ENCODE measurements at regions not wholly inside any gene's neighbourhood (a gene's known extent, or its start where the extent isn't known, plus 50 kb on each side); places are given as distances from the start of the nearest gene placed in this dataset.

GRCh38 chr2:188798159-188798558, 176.0 kb upstream of the COL3A1 start:
- DNase-seq, result no peak
- H2AFZ ChIP-seq (ENCODE audit: insufficient read depth, low read depth, low read length, poor library complexity, severe bottlenecking), result no peak overlapping the region
- TF ChIP-seq CTCF (IDR thresholded peaks at IDR 0.05), result no peak
- H3K79me2 ChIP-seq (ENCODE audit: insufficient read depth, low read length), result no peaks in the 10 kb centered on the region
- Mint-ChIP-seq H3K36me3 (no peaks in the 10 kb centered on the region), H3K4me3 (no peak overlapping the region), H3K9me3 (peaks cover 0 to 20% (median 8%) of the 10 kb centered on the region in 7 donors), H3K27me3 (ENCODE audit: low read depth in 3 of 3) (no peaks in the 10 kb centered on the region), H3K4me1 (no peaks in the 10 kb centered on the region), H3K27ac (no peak overlapping the region)
- no peak overlapping the region for H3K9ac ChIP-seq (ENCODE audit: insufficient read depth, low read length, poor library complexity, severe bottlenecking)
- H3K27me3 ChIP-seq (ENCODE audit: control insufficient read depth in 2 of 2, insufficient read depth in 2 of 2, low read length in 2 of 2), result no peaks in the 10 kb centered on the region
- H4K20me1 ChIP-seq (ENCODE audit: insufficient read depth, low read length), result no peaks in the 10 kb centered on the region
- no peaks in the 10 kb centered on the region for H3K4me1 ChIP-seq (ENCODE audit: control insufficient read depth in 1 of 2, insufficient read depth in 2 of 2, low read length in 2 of 2)
- no peak overlapping the region for H3K4me3 ChIP-seq (replicated peaks in 1 of 3; ENCODE audit: low read depth in 2 of 3, low read length in 3 of 3)
- no peak overlapping the region for H3K27ac ChIP-seq (ENCODE audit: low read depth in 1 of 2, low read length in 2 of 2)
- no peak overlapping the region for H3K4me2 ChIP-seq (replicated peaks; ENCODE audit: extremely low read depth, low read length, poor library complexity, severe bottlenecking)
- intact Hi-C loops (cut with micrococcal nuclease), result no loop called here
- peaks cover 4 to 6% of the 10 kb centered on the region in 2 donors for H3K9me3 ChIP-seq (replicated peaks in 1 of 2; ENCODE audit: control insufficient read depth in 1 of 2, insufficient read depth in 1 of 2, low read length in 2 of 2)
- H3K36me3 ChIP-seq (replicated peaks in 1 of 2; ENCODE audit: control insufficient read depth in 1 of 2, insufficient read depth in 2 of 2, low read length in 2 of 2), result no peaks in the 10 kb centered on the region
- WGBS (ENCODE audit: insufficient coverage), result 83% methylated on average over 1 of the region's 4 CpGs

- H3K9me3 ChIP-seq (replicated peaks in 1 of 2; ENCODE audit: control insufficient read depth in 1 of 2, insufficient read depth in 1 of 2, low read length in 2 of 2), result peaks cover 0 to 4% of the 10 kb centered on the region in 2 donors
- WGBS (ENCODE audit: insufficient coverage), result 80% methylated on average over 1 of the region's 4 CpGs
- H3K27ac ChIP-seq (ENCODE audit: low read depth in 1 of 2, low read length in 2 of 2), result no peak overlapping the region
- DNase-seq, result no peak
- Mint-ChIP-seq H3K4me1 (no peaks in the 10 kb centered on the region), H3K4me3 (no peak overlapping the region), H3K27ac (no peak overlapping the region), H3K27me3 (ENCODE audit: low read depth in 3 of 3) (no peaks in the 10 kb centered on the region), H3K9me3 (peaks cover 1 to 18% (median 9%) of the 10 kb centered on the region in 7 donors), H3K36me3 (no peaks in the 10 kb centered on the region)
- H3K4me1 ChIP-seq (ENCODE audit: control insufficient read depth in 1 of 2, insufficient read depth in 2 of 2, low read length in 2 of 2), result no peaks in the 10 kb centered on the region
- no peaks in the 10 kb centered on the region for H3K79me2 ChIP-seq (ENCODE audit: insufficient read depth, low read length)
- H4K20me1 ChIP-seq (ENCODE audit: insufficient read depth, low read length), result no peaks in the 10 kb centered on the region
- H2AFZ ChIP-seq (ENCODE audit: insufficient read depth, low read depth, low read length, poor library complexity, severe bottlenecking), result no peak overlapping the region
- intact Hi-C loops (cut with micrococcal nuclease), result no loop called here
- no peaks in the 10 kb centered on the region for H3K36me3 ChIP-seq (replicated peaks in 1 of 2; ENCODE audit: control insufficient read depth in 1 of 2, insufficient read depth in 2 of 2, low read length in 2 of 2)
- no peak overlapping the region for H3K4me2 ChIP-seq (replicated peaks; ENCODE audit: extremely low read depth, low read length, poor library complexity, severe bottlenecking)
- no peaks in the 10 kb centered on the region for H3K27me3 ChIP-seq (ENCODE audit: control insufficient read depth in 2 of 2, insufficient read depth in 2 of 2, low read length in 2 of 2)
- no peak overlapping the region for H3K4me3 ChIP-seq (replicated peaks in 1 of 3; ENCODE audit: low read depth in 2 of 3, low read length in 3 of 3)
- no peak overlapping the region for H3K9ac ChIP-seq (ENCODE audit: insufficient read depth, low read length, poor library complexity, severe bottlenecking)
- TF ChIP-seq CTCF (IDR thresholded peaks at IDR 0.05), result no peak
Measured at GRCh38 chr2:188805219-188805618, 169.0 kb upstream of the COL3A1 start.

Measured in CD14-positive monocyte (primary cell).